Hepatocyte (in vitro differentiated cells): ENCODE measurements at regions not wholly inside any gene's neighbourhood (a gene's known extent, or its start where the extent isn't known, plus 50 kb on each side); places are given as distances from the start of the nearest gene placed in this dataset.
"Not testable (repeated sequence)": the region's sequence is repeated elsewhere in the genome, so short reads cannot be mapped to it uniquely, and the experiment has no call there.

Experiments
- CTCF ChIP-seq: fragments of 200-600 bp; sonication (generic); IDR thresholded peaks from 2 replicates; pipeline ENCODE4 v1.5.1; 2016; ENCODE audit warnings: antibody characterized with exemption, mild to moderate bottlenecking; ENCODE audit not compliant: poor library complexity
- EZH2 ChIP-seq: fragments of 200-600 bp; sonication (generic); IDR thresholded peaks from 2 replicates; pipeline ENCODE4 v1.6.1; 2016; ENCODE audit warnings: antibody characterized with exemption, mild to moderate bottlenecking, borderline replicate concordance
- EZH2phosphoT487 ChIP-seq: fragments of 200-600 bp; sonication (generic); IDR thresholded peaks from one replicate; pipeline ENCODE4 v1.6.1; 2018; ENCODE audit warnings: antibody characterized with exemption, mild to moderate bottlenecking, low read depth, moderate library complexity; ENCODE audit not compliant: unreplicated experiment, severe bottlenecking

DNA sequence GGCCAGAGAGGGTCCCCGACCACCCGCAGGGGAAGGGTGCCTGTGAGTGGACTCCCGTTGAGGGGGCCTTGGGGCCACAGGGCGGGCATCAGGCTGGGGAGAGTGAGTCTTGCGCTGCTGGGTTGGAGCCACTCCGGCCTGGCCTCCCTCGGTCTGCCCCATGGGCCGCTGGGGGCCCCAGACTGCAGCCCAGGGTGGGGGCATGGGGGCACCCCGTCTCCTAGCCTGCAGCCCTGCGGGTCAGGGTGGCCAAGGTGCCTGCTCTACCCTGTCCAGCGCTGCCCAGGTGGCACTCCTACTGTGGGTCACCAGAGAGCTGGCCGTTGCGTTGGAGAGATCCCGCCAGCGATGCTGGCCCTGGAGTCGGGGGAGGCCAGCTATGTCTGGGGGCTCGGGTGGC lies 186.8 kb downstream of the TMEM121 start:
- not testable (repeated sequence) for TF ChIP-seq CTCF, EZH2, EZH2phosphoT487
